Stimulated activated CD8-positive, alpha-beta memory T cell treated with anti-CD3 and anti-CD28 coated beads, Interleukin-15, amount 100 ng/mL, for 1 hour (primary cell): ENCODE measurements at regions not wholly inside any gene's neighbourhood (a gene's known extent, or its start where the extent isn't known, plus 50 kb on each side); places are given as distances from the start of the nearest gene placed in this dataset.
"Not testable (repeated sequence)": the region's sequence is repeated elsewhere in the genome, so short reads cannot be mapped to it uniquely, and the experiment has no call there.

Experiments
- DNase-seq: peaks from one replicate; pipeline ENCODE4 v3.0.0-alpha.2; 2020; ENCODE audit warnings: low read depth

GRCh38 chr3:18730491-18730890 lies 305.4 kb upstream of the SATB1 start:
- DNase-seq = no peak

GRCh38 chr3:18729671-18730070 lies 304.5 kb upstream of the SATB1 start:
- no peak for DNase-seq

GRCh38 chr3:18725668-18726407 lies 300.7 kb upstream of the SATB1 start:
- no peak for DNase-seq

- no peak for DNase-seq
Measured at GRCh38 chr3:18724456-18724855, 299.3 kb upstream of the SATB1 start.

- no peak for DNase-seq
Measured at GRCh38 chr3:18723206-18723810, 298.2 kb upstream of the SATB1 start.

- DNase-seq = no peak
Measured at GRCh38 chr3:18720543-18720942, 295.4 kb upstream of the SATB1 start.

- DNase-seq = no peak
Measured at GRCh38 chr3:18717598-18717997, 292.5 kb upstream of the SATB1 start.

GRCh38 chr3:18716821-18717220 lies 291.7 kb upstream of the SATB1 start:
- DNase-seq = no peak

- no peak for DNase-seq
Measured at GRCh38 chr3:18716101-18716500, 291.0 kb upstream of the SATB1 start.

- no peak for DNase-seq
Measured at GRCh38 chr3:18715208-18715607, 290.1 kb upstream of the SATB1 start.

- no peak for DNase-seq
Measured at GRCh38 chr3:18713577-18713951, 288.4 kb upstream of the SATB1 start.

- no peak for DNase-seq
Measured at GRCh38 chr3:18712713-18713576, 287.8 kb upstream of the SATB1 start.

GRCh38 chr3:18704326-18704725 lies 279.2 kb upstream of the SATB1 start:
- no peak for DNase-seq

GRCh38 chr3:18703798-18704197 lies 278.7 kb upstream of the SATB1 start:
- DNase-seq = no peak

- not testable (repeated sequence) for DNase-seq
Measured at GRCh38 chr3:18693588-18694329, 268.6 kb upstream of the SATB1 start.

GRCh38 chr3:18687286-18687685 lies 262.1 kb upstream of the SATB1 start:
- no peak for DNase-seq

GRCh38 chr3:18683900-18684299 lies 258.8 kb upstream of the SATB1 start:
- DNase-seq = no peak

GRCh38 chr3:18681818-18682345 lies 256.7 kb upstream of the SATB1 start:
- no peak for DNase-seq

- no peak for DNase-seq
Measured at GRCh38 chr3:18680758-18681157, 255.6 kb upstream of the SATB1 start.

GRCh38 chr3:18679238-18679637 lies 254.1 kb upstream of the SATB1 start:
- no peak for DNase-seq

GRCh38 chr3:18675197-18675596 lies 250.1 kb upstream of the SATB1 start:
- DNase-seq = no peak

GRCh38 chr3:18672561-18672960 lies 247.4 kb upstream of the SATB1 start:
- DNase-seq = no peak
